GM19035 (cell line): ENCODE measurements at regions not wholly inside any gene's neighbourhood (a gene's known extent, or its start where the extent isn't known, plus 50 kb on each side); places are given as distances from the start of the nearest gene placed in this dataset.
A peak's percentile ranks its signal among the peaks of the same experiment; 100 is the strongest.
"Not testable (repeated sequence)": the region's sequence is repeated elsewhere in the genome, so short reads cannot be mapped to it uniquely, and the experiment has no call there.

ENCODE experiments used
- ATAC-seq: cut with Tn5 transposase; IDR thresholded peaks from one replicate; pipeline ENCODE4 v1.9.1; 2021; ENCODE audit not compliant: unreplicated experiment

DNA sequence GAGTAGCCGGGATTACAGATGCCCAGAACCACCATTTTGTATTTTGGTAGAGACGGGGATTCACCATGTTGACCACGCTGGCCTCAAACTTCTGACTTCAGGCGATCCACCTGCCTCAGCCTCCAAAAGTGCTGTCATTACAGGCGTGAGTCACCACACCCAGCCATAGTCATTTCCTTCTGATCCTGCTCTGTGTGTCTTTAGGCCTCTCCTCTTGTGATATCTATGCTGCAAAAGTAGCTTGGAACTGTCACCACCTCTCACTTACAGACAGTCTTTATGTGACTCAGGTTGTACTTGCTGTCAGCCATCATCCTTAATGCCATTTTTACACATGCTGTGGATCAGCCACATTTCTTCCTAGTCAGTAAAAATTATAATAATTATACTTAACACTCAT is 286.3 kb downstream of the CDY2B start:
- ATAC-seq, result not testable (repeated sequence)

DNA sequence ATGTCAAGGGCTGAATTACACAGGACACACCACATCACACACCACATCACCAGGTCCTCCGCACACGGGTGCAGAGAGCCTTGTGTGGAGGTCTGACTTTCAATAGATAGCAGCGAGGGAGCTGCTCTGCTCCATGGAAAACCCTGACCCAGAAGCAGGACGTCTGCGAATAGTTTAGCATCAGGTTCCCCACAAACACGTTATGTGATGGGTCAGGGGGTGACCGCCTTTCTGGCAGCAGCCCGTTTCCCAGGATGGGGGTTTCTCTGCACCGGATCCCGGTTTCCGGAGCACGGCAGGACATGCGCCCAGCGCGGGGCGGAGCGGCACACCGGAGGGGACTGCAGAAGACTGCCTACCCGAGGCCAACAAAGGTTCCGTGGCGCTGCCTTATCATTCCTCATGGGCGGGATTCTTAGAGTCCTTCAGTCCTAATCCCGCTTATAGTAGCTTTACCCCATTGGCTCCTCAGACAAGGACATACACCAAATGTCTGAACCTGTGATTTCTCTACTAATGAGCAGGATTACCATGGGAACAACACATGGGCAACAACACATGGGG is 300.0 kb downstream of the CDY2B start:
- ATAC-seq, result peak; percentile 44

DNA sequence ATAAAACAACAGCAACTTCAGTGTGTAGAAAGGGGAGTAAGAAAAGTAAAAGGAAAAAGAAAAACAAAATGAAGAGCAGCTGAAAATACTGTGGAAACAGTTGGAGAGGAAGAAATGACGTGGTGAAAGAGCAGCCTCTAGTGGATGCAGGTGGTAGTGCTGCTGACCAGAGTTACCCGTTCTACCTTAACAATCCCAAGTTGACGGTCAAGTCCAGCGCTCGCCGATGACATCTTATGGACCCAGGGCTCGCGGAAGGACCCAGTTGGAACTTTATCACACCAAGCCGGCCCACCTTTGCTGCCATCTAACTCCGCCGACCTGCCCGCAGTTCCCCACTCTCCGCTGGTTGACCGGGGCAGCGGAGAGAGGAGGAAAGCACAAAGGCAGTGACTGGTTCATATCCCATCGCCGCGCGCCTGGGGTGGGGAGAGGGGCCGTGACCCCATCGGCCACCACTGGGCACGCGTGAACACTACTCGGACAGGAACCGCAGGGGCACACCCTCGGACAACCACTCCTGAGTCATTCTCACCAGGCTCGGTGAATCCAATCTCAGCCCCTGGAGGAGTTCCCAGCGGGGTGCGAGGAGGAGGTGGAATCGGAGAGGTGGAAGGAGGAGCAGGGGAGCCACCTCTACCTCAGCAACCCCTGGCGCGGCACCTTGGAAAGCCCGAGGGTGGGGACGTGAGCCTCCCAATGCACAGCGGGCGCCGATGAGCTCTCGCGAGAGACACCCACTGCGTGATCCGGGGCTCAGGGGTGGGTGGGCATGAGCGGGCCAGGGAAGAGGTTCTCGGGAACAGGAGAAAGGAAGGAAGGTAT is 300.7 kb downstream of the CDY2B start:
- ATAC-seq, result peak; percentile 67

DNA sequence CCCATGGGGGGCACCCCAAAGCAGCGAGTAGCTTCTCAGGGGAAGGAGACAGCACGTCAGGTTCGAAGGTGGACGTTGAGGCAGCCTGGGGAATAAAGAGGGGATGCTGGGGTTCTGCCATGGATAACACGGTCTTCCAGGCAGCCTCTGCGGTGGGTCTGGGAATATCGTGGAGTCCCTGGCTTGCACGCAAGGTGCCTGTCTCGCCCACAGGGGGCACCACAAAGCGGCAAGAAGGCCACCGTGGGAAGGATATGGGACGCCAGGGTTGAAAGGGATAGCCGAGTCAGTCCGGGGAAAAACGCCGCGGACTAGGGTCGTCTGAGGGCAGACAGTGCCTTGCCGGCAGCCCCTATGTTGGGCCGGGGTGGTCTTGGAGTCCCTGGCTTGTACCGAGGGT is 316.9 kb downstream of the CDY2B start:
- ATAC-seq, result not testable (repeated sequence)
